ENCODE measurements at regions not wholly inside any gene's neighbourhood (a gene's known extent, or its start where the extent isn't known, plus 50 kb on each side); places are given as distances from the start of the nearest gene placed in this dataset.

- TF ChIP-seq CTCF (IDR thresholded peaks at IDR 0.05; ENCODE audit: low read length) (no peak), EZH2 (IDR thresholded peaks at IDR 0.05; ENCODE audit: borderline replicate concordance, low read length) (no peak)
These were observed 373.0 kb downstream of the RPS24 start for GRCh38 chr10:78406648-78407008.
